ENCODE measurements at regions not wholly inside any gene's neighbourhood (a gene's known extent, or its start where the extent isn't known, plus 50 kb on each side); places are given as distances from the start of the nearest gene placed in this dataset.
A peak's percentile ranks its signal among the peaks of the same experiment; 100 is the strongest.

DNA sequence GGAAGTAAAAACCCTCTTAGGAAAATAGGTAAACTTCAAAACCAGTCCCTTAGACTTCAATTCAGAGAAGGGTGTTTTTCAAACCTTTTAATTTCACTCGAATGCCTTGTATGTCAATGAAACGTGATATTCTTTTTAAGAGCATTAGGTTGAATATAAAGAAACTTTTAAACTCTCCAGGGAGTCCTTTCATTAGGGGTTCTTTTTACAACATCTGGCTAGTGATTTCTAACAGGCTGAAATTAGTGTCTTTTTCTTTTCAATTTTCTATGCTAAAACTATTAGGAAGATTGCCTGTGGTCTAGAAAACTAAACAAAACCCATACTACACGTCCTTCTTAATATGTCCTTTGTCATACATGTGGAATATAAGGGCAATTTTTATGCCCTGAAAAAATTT is 569.7 kb upstream of the CITED2 start:
- Histone ChIP-seq H3K36me3 (ENCODE audit: low read depth, missing control alignments) (no peaks in the 10 kb centered on the region), H3K9me3 (no peaks in the 10 kb centered on the region), H3K27me3 (no peaks in the 10 kb centered on the region), H3K4me1 (peaks cover 25% of the 10 kb centered on the region), H3K4me3 (no peak overlapping the region), H3K27ac (peak overlapping the region; percentile 39 to 55)
- TF ChIP-seq, protein P1, sequence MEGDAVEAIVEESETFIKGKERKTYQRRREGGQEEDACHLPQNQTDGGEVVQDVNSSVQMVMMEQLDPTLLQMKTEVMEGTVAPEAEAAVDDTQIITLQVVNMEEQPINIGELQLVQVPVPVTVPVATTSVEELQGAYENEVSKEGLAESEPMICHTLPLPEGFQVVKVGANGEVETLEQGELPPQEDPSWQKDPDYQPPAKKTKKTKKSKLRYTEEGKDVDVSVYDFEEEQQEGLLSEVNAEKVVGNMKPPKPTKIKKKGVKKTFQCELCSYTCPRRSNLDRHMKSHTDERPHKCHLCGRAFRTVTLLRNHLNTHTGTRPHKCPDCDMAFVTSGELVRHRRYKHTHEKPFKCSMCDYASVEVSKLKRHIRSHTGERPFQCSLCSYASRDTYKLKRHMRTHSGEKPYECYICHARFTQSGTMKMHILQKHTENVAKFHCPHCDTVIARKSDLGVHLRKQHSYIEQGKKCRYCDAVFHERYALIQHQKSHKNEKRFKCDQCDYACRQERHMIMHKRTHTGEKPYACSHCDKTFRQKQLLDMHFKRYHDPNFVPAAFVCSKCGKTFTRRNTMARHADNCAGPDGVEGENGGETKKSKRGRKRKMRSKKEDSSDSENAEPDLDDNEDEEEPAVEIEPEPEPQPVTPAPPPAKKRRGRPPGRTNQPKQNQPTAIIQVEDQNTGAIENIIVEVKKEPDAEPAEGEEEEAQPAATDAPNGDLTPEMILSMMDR (IDR thresholded peaks at IDR 0.05), result no peak
- no peak for TF ChIP-seq POLR2A (IDR thresholded peaks at IDR 0.05)
- intact Hi-C loops (cut with DNase I; ENCODE audit: low total_unique reads), result loop anchor here (10.0 kb wide), 1 partner anchor 49 kb away; no protein-coding TSS in a partner anchor
- 62 to 65% methylated on average over 3 of the region's 3 CpGs for WGBS, 2 donors
- DNase-seq, result no peak

DNA sequence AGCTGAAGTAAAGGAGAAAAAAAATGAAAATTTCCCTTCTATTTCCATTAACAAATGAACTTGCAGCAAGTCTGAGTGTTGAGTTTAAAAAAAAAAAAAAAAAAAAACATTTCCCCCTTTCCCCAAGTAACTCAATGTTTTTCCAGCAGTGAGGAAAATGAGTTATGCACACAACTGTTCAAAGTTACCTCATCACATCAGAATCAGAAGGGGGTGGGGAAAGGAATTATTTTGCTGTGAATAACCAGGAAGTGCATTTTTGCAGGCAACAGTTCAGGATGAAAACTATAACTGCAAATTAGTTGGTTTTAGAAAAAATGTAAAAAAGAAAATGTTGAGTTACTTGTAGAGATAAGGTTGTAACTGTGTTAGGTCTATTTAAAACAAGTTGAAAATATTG is 568.9 kb upstream of the CITED2 start:
- Histone ChIP-seq H3K27me3 (no peaks in the 10 kb centered on the region), H3K36me3 (ENCODE audit: low read depth, missing control alignments) (no peaks in the 10 kb centered on the region), H3K27ac (peak overlapping the region in 1 of 2 donors; percentile 39), H3K9me3 (no peaks in the 10 kb centered on the region), H3K4me1 (peaks cover 25% of the 10 kb centered on the region), H3K4me3 (no peak overlapping the region)
- no peak for DNase-seq
- no peak for TF ChIP-seq POLR2A (IDR thresholded peaks at IDR 0.05)
- TF ChIP-seq, protein P1 (IDR thresholded peaks at IDR 0.05), result no peak
- intact Hi-C loops (cut with DNase I; ENCODE audit: low total_unique reads), result loop anchor here (10.0 kb wide), 1 partner anchor 49 kb away; no protein-coding TSS in a partner anchor

DNA sequence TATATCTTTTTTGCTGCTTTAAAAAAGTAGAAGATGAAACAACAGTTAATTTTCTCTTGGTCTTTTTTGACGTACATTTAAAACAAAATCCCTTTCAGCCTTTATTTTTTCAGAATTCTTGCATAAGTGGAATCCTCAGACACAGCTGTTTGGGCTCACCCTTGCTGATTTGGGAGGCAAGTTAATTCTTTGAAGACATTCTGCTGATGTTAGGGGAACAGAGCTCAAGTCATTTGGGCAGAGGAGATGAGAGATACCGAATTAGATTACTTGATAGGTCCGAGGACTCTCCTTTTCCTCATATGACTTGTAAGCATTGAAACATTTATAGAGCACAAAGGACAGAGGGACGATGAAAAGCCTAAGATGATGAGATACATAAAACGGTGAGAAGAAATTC is 567.9 kb upstream of the CITED2 start:
- Histone ChIP-seq H3K4me1 (peaks cover 25% of the 10 kb centered on the region), H3K27me3 (no peaks in the 10 kb centered on the region), H3K4me3 (no peak overlapping the region), H3K9me3 (no peaks in the 10 kb centered on the region), H3K27ac (peak overlapping the region; percentile 12 to 39), H3K36me3 (ENCODE audit: low read depth, missing control alignments) (no peaks in the 10 kb centered on the region)
- intact Hi-C loops (cut with DNase I; ENCODE audit: low total_unique reads), result loop anchor here (10.0 kb wide), 1 partner anchor 48 kb away; no protein-coding TSS in a partner anchor
- WGBS, 2 donors, result 63 to 70% methylated on average over 5 of the region's 5 CpGs
- DNase-seq, result no peak
- TF ChIP-seq POLR2A (IDR thresholded peaks at IDR 0.05), result no peak
- TF ChIP-seq, protein P1 (IDR thresholded peaks at IDR 0.05), result no peak

DNA sequence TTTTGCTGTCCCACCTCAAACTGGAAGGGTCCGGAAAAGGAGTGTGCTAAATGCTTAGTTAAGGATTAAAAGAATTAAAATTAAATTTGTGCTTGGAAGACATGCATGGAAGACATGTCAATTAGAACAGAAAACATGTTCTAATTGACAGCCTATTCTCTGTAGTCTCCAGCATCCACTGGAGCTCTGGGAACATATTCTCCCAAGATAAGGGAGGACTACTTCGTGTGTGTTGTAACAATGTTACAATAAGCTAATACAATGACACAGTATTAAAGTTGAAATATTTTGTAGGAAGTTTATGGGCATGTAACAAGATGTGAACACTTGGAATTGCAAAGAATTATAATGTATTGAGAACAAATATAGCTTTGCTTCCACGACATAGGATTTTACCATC is 567.4 kb upstream of the CITED2 start:
- intact Hi-C loops (cut with DNase I; ENCODE audit: low total_unique reads), result loop anchor here (10.0 kb wide), 1 partner anchor 47 kb away; no protein-coding TSS in a partner anchor
- Histone ChIP-seq H3K4me3 (no peak overlapping the region), H3K27ac (peak overlapping the region; percentile 12 to 39), H3K9me3 (no peaks in the 10 kb centered on the region), H3K4me1 (peaks cover 25% of the 10 kb centered on the region), H3K27me3 (no peaks in the 10 kb centered on the region), H3K36me3 (ENCODE audit: low read depth, missing control alignments) (no peaks in the 10 kb centered on the region)
- peak; percentile 47 for DNase-seq
- TF ChIP-seq POLR2A (IDR thresholded peaks at IDR 0.05), result no peak
- TF ChIP-seq, protein P1 (IDR thresholded peaks at IDR 0.05), result no peak
- 17 to 31% methylated on average over 3 of the region's 3 CpGs for WGBS, 2 donors
